ENCODE measurements at regions not wholly inside any gene's neighbourhood (a gene's known extent, or its start where the extent isn't known, plus 50 kb on each side); places are given as distances from the start of the nearest gene placed in this dataset.

DNA sequence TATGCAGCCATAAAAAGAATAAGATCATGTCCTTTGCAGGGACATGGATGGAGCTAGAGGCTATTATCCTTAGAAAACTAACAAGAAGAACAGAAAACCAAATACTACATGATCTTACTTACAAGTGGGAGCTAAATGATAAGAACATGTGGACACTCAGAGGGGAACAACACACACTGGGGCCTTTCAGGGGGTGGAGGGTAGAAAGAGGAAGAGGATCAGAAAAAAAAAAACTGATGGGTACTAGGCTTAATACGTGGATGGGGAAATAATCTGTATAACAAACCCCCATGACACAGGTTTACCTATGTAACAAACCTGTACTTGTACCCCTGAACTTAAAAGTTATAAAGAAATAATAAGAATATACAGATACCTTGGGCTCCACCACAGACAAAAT is 514.2 kb downstream of the ARL4A start:
- intact Hi-C loops (cut with DNase I) = no loop called here
- no peak overlapping the region for H3K4me3 ChIP-seq (ENCODE audit: low read length in 3 of 3)
- no peak for FAIRE-seq
- no peak overlapping the region for H3K27ac ChIP-seq (ENCODE audit: low read depth in 2 of 2, low read length in 2 of 2)
- no peak overlapping the region for H3K9ac ChIP-seq (ENCODE audit: low read length in 3 of 3)
- H3K36me3 ChIP-seq (ENCODE audit: control insufficient read depth in 2 of 3, insufficient read depth in 3 of 3, low read length in 3 of 3) = no peaks in the 10 kb centered on the region
- H3K9me3 ChIP-seq (ENCODE audit: control insufficient read depth in 2 of 3, insufficient read depth in 1 of 3, low read length in 3 of 3) = no peaks in the 10 kb centered on the region
- no peaks in the 10 kb centered on the region for H3K4me1 ChIP-seq (ENCODE audit: control insufficient read depth in 2 of 3, insufficient read depth in 2 of 3, low read depth in 1 of 3, low read length in 3 of 3)
- no peak for DNase-seq
- H3K27me3 ChIP-seq (ENCODE audit: control insufficient read depth, insufficient read depth, low read length) = no peaks in the 10 kb centered on the region
- TF ChIP-seq, protein P1, sequence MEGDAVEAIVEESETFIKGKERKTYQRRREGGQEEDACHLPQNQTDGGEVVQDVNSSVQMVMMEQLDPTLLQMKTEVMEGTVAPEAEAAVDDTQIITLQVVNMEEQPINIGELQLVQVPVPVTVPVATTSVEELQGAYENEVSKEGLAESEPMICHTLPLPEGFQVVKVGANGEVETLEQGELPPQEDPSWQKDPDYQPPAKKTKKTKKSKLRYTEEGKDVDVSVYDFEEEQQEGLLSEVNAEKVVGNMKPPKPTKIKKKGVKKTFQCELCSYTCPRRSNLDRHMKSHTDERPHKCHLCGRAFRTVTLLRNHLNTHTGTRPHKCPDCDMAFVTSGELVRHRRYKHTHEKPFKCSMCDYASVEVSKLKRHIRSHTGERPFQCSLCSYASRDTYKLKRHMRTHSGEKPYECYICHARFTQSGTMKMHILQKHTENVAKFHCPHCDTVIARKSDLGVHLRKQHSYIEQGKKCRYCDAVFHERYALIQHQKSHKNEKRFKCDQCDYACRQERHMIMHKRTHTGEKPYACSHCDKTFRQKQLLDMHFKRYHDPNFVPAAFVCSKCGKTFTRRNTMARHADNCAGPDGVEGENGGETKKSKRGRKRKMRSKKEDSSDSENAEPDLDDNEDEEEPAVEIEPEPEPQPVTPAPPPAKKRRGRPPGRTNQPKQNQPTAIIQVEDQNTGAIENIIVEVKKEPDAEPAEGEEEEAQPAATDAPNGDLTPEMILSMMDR (IDR thresholded peaks at IDR 0.05; ENCODE audit: borderline replicate concordance, extremely low read depth, insufficient read depth) = no peak

DNA sequence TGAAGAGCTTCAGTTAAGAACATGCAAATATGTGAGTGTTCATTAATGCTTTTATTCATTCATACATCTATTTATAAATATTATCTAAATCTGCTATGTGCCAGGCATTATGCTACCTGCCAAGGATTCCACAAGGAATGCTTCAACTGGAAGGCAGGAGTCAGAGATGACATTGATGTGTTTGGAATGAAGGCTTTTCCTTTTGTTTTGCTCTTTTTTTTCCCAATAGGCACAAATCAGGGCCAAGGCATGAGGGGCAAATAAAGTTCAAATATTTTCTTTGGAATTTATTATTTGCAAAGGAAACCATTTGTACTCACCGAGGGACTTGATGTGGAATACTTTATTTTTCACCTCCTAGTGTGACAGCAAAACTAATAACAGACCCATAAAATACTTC is 530.3 kb downstream of the ARL4A start:
- Histone ChIP-seq H3K9ac (ENCODE audit: low read length in 3 of 3) (no peak overlapping the region), H3K36me3 (ENCODE audit: control insufficient read depth in 2 of 3, insufficient read depth in 3 of 3, low read length in 3 of 3) (no peaks in the 10 kb centered on the region), H3K27me3 (ENCODE audit: control insufficient read depth, insufficient read depth, low read length) (no peaks in the 10 kb centered on the region), H3K4me3 (ENCODE audit: low read length in 3 of 3) (no peak overlapping the region), H3K27ac (ENCODE audit: low read depth in 2 of 2, low read length in 2 of 2) (no peak overlapping the region), H3K4me1 (ENCODE audit: control insufficient read depth in 2 of 3, insufficient read depth in 2 of 3, low read depth in 1 of 3, low read length in 3 of 3) (no peaks in the 10 kb centered on the region), H3K9me3 (ENCODE audit: control insufficient read depth in 2 of 3, insufficient read depth in 1 of 3, low read length in 3 of 3) (no peaks in the 10 kb centered on the region)
- FAIRE-seq = no peak
- intact Hi-C loops (cut with DNase I) = no loop called here
- TF ChIP-seq, protein P1 (IDR thresholded peaks at IDR 0.05; ENCODE audit: borderline replicate concordance, extremely low read depth, insufficient read depth) = no peak
- DNase-seq = peak in 1 of 5 donors; percentile 9

DNA sequence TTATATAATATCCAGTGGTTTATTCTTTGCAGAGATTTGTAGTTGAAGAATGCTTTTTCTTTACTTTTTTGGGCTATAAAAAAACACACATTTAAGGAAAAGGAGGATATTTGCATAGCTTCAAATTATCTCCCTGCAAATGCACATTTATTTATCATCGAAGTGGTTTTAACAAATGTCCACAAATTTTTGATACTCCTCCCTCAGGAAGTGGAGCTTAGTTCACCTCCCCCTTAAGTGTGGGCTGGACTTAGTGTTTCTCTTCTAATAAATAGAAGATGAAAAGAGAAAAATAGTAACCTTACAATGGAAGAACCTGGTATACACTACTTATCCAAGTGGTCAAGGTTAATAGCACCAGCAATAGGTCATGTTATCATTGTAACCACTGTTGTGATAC is 537.6 kb downstream of the ARL4A start:
- TF ChIP-seq, protein P1 (IDR thresholded peaks at IDR 0.05; ENCODE audit: borderline replicate concordance, extremely low read depth, insufficient read depth) = no peak
- Histone ChIP-seq H3K36me3 (ENCODE audit: control insufficient read depth in 2 of 3, insufficient read depth in 3 of 3, low read length in 3 of 3) (no peaks in the 10 kb centered on the region), H3K4me1 (ENCODE audit: control insufficient read depth in 2 of 3, insufficient read depth in 2 of 3, low read depth in 1 of 3, low read length in 3 of 3) (no peaks in the 10 kb centered on the region), H3K27ac (ENCODE audit: low read depth in 2 of 2, low read length in 2 of 2) (no peak overlapping the region), H3K9me3 (ENCODE audit: control insufficient read depth in 2 of 3, insufficient read depth in 1 of 3, low read length in 3 of 3) (no peaks in the 10 kb centered on the region), H3K9ac (ENCODE audit: low read length in 3 of 3) (no peak overlapping the region), H3K4me3 (ENCODE audit: low read length in 3 of 3) (no peak overlapping the region), H3K27me3 (ENCODE audit: control insufficient read depth, insufficient read depth, low read length) (no peaks in the 10 kb centered on the region)
- no peak for FAIRE-seq
- intact Hi-C loops (cut with DNase I) = no loop called here
- DNase-seq = no peak

DNA sequence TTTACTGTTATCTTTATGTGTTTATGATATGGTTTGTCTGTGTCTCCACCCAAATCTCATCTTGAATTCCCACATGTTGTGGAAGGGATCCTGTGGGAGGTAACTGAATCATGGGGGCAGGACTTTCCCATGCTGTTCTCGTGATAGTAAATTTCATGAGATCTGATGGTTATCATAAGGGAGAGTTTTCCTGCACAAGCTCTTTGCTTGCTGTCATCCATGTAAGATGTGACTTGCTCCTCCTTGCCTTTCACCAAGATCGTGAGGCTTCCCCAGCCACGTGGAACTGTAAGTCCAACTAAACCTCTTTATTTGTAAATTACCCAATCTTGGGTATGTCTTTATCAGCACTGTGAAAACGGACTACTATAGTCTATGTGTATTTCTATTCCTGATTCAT is 539.0 kb downstream of the ARL4A start:
- H3K27me3 ChIP-seq (ENCODE audit: control insufficient read depth, insufficient read depth, low read length) = no peaks in the 10 kb centered on the region
- FAIRE-seq (no peak), DNase-seq (no peak)
- no peak overlapping the region for H3K27ac ChIP-seq (ENCODE audit: low read depth in 2 of 2, low read length in 2 of 2)
- no peaks in the 10 kb centered on the region for H3K4me1 ChIP-seq (ENCODE audit: control insufficient read depth in 2 of 3, insufficient read depth in 2 of 3, low read depth in 1 of 3, low read length in 3 of 3)
- TF ChIP-seq, protein P1 (IDR thresholded peaks at IDR 0.05; ENCODE audit: borderline replicate concordance, extremely low read depth, insufficient read depth) = no peak
- H3K4me3 ChIP-seq (ENCODE audit: low read length in 3 of 3) = no peak overlapping the region
- H3K36me3 ChIP-seq (ENCODE audit: control insufficient read depth in 2 of 3, insufficient read depth in 3 of 3, low read length in 3 of 3) = no peaks in the 10 kb centered on the region
- intact Hi-C loops (cut with DNase I) = no loop called here
- no peaks in the 10 kb centered on the region for H3K9me3 ChIP-seq (ENCODE audit: control insufficient read depth in 2 of 3, insufficient read depth in 1 of 3, low read length in 3 of 3)
- H3K9ac ChIP-seq (ENCODE audit: low read length in 3 of 3) = no peak overlapping the region
